Stimulated activated CD4-positive, alpha-beta T cell treated with anti-CD3 and anti-CD28 coated beads, Interleukin-12 subunit alpha, Interleukin-12 subunit beta, amount 100 ng/mL, for 24 hours (primary cell): ENCODE measurements at regions not wholly inside any gene's neighbourhood (a gene's known extent, or its start where the extent isn't known, plus 50 kb on each side); places are given as distances from the start of the nearest gene placed in this dataset.

Experiments used
- DNase-seq, 2 experiments: peaks; one replicate each; pipeline ENCODE4 v3.0.0-alpha.2; 2020; ENCODE audit warnings: low read depth in 2 of 2

DNA sequence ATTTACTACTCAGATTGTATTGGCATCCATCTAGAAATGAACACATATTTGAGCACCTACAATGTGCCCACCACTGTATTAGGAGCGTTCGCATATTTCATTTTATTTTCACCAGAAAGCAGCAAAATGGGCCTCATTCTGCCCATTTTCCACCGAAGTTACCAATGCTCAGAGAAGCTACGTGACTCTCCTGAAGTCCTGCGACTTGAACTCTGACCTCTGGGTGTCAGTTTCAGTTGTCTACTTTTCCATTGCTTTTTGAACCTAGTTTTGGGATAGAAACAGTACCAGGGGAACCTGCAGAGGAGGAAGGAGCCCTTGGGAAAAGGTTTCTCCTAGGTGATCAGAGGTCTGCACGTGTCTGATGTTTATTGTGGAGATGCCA, 139.1 kb upstream of the SDK2 start:
- no peak for DNase-seq

DNA sequence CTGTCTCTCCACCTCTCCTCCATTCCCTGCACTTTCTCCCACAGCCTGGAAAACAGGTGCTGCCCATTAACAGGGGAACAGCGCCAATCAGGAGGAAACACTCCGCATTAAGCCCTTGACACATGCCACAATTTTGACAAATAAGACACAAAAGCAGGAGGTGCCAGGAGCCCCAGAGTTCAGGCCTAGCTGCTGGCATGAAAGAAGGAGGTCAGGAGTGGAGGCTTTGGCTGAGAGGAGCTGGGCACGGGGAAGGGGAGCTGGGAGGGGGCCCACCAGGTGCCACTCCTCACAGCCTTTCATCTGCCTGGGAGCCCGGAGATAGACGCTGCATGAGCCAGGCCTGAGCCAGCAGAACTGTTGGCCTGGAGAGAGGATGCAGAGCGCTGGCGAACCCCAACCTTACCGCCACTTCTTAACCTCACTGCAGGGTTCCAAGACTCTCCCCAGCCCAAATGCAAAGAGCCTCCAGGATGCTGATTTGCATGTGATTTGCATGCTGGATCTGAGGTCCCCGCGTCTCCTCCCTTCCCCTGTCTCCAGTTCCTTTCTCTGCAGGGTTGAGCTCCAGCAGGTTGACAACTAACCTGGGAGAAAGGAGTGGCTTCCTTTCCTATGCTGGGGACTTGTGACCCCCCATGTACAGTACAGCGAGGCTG, 139.8 kb upstream of the SDK2 start:
- no peak for DNase-seq

DNA sequence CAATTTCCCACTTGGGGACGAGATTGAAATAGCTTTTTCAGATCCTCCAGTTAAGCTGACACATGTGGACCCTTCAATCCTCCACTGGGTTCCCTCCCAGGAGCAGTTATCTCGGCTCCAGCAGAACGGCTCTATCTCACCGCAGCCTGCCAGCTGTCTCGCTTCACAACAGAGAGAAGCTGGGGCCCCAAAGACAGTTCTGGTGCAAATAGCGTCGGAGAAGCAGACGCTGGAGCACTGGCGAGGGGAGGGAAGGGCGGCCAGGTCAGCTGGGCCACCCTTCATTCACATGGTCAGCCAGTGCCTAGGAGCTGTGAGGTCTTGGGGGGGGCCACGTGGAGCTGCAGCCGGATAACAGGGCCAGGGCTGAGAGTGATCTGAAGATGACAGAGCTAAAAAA, 141.3 kb upstream of the SDK2 start:
- DNase-seq: no peak

DNA sequence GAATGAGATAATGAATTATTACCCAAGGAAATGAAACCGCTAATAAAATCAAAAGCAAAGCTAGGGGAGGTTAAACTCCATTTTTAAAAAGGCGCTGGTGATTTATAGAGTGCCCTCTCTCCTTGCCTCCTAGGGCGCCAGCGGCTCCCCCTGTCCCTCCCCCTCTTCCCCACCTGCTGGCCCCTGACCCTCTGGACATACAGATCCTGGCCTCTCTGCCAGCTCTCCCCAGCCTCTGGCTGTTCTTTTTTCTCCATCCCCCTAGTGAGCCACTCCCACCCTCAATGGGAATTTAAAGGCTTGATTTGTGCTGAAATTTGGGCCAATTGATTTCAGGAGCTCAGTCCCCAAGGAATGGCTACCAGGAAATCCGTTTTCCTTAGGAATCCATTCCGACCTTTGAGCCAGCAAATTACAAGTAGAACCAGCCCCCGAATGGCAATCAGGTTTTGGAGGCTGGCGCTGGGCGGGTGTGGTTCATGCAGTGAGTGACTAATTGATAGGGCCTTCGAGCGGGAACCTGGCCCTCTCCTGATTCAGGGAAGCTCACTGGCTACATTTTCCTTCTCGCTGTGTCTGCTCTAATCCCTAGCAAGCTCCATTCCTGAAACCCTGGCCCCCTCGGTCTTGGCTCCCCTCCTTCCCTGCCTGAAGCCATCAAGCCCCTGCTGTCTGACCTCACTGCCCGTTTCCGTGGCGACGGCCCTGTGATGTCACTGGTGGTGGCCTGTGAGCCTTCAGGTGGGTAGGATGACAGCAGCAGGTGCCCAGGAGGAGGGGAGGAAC, 141.9 kb upstream of the SDK2 start:
- DNase-seq: no peak

DNA sequence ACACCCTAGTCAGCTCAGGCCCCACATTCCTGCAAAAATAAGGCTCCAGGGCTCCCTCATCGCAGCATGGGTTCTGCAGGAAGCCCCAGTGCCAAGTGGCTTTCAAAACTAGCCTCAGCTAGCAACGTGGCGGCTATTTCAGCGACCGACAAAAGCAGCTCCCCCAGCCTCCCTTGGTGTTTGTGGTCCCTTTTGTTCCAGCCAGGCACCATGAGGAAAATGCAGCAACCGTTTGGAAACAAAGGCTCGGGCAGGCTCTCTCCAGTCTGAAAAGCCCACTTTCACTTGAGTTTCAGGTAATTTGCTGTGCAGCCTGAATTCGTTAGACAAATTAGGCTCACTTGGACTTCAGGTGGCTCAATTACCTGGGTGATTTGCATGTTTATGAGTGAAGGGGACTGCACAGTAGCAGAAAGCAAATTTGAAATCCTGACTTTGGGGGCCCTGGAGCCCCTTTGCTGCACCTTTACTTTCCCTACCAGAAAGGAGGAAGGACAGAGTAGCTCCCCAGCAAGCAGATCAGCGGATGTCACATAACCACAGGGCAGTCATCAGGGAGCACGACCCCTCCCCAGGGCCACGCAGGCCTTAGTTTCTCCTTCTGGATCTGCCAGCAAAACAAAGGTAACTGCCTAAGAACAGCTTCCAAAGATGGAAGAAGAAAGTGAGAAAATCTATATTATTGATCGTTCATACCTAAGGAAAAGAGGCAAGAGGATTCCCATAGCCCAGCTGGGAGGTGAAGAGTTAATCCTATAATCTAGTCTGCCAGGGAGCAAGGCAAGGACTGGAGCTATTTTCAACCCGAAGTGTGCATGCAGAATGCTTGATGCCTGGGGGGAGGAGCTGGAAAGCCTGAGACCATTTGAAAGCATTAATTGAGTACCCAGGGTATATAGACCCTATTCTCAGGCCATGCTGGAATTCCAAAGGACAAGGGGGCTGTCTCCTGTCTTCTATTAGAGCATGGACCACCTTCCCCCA, 143.1 kb upstream of the SDK2 start:
- no peak for DNase-seq

DNA sequence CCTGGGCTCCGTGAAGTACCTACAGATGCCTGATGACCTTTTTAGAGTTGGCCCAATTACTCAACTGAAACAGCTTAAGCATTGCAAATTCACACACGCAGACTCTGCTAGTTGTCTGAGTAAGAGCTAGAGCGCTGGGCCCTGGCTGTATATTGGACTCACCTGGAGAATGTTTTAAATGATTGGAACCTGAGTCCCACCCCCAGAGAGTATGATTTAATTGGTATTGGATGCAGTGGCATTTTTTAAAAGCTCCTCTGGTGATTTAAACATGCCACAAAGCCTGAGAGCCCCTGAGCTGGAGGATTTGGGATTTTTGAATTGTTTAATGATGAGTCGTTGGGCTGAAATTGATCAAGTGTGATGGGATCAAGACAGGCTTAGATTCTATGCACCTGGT, 143.9 kb upstream of the SDK2 start:
- DNase-seq: no peak

DNA sequence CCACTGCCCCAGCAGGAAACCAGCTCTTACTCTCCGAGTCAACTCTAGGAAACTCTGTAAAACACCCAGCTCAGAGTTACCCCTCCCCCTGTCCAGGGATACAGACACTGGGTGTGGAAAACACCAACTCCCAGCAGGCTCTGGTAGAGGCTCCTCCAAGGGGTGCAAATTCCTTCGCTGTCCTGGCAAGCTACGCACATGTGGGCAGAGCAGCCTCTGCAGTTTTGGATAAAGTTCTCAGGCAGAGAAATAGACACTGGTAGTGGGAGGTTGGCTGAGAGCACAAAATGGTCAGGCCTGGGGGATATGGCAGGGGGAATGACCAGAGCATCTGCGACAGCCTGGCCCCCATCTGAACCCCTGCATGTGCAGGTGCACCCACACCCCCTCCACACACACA, 146.9 kb upstream of the SDK2 start:
- DNase-seq: no peak

DNA sequence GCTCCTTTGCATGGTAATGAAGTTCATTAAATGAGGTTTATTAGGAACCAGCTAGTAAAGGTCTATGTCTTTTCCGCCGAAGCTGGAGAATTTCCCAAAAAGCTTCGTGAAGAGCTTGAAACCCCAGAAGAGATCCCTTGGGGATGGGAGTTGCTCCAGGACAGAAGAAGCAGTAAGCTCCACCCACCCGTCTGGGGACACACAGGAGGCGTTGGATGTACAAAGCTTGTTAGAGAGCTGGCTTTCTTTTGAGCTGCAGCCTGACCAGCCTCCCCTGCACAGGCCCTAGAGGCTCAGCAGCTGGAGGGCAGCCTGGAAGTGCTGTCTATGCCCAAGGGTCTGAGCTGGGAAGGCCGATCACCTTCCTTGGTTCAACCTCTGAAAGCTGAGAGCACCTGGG, 147.4 kb upstream of the SDK2 start:
- no peak for DNase-seq

DNA sequence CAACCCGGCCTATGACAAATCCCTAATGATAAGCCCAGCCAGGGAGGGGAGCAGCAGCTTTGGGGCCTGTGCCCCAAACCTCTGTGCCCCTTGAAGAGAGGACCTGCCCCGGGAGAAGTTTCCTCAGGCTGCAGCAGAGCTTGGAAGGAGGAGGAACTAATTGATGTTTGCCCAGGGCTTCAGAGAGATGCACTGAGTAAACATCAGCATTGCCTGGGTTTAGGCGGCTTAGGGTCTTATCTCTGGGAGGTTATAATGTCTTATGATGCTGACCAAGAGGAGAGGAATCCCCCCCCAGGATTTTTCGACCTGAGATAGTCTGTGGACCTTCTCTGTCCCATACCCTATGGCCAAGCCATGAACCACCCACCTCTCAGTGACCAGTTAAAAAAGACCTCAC, 148.7 kb upstream of the SDK2 start:
- DNase-seq: no peak

DNA sequence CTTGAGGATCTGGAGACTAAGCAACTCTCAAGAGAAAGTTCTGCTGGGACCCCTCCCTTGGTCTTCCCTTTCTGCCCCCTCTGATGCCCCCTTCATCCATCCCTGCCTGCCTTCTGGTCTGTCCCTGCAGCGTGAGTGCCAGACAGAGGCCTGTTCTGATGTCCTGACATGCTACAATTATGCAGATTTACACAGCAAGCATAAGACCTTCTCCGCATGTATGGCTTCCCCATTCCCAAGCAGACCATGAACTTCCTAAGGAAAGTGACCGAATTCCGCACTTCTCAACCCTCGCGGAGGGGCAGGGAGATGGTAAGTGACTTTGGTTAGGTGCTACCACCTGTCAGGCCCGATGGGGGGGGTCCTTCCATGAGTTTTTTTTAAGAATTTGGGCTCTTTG, 150.1 kb upstream of the SDK2 start:
- no peak for DNase-seq

DNA sequence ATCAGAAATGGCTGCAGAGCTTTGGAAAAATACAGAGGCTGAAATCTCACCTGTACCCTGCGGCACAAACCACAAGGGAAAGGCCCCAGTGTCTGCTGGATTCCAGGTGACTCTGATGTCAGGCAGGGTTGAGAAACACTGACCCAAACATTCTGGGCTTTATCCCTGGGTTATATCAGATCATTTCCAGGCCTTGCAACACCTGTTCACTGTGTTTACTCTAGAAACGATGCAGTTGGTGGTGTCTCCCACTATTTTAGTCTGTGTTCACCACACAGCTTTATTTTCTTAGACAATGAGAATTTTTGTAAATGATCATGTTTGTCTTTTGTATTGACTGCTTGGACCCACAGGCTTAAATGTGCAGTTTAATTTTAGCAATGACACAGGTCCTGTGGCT, 151.5 kb upstream of the SDK2 start:
- no peak for DNase-seq

DNA sequence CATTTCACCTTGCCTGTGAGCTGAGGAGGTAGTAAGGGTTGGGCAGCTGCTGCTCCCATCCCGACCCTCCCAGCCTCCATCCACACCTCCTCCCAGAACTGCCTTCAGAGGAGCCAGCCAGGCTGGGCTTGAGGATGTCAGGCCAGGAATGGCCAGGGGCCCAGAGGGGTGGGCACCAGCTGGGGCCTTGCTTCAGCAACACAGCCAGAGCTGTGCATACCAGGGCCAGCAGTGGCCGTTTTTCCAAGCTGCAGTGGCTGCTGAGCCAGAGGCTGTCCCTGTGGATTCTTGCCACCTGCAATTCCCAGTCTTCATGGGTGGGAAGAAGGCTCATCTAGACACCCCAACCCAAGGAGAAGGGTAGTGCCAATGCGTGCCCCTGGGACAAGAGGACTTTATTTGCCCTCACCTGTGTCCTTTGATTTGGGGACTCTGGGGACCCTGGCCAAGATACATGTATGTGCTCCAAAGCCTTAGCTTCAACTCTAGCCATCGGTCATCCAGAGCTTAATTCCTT, 153.4 kb upstream of the SDK2 start:
- DNase-seq: no peak

DNA sequence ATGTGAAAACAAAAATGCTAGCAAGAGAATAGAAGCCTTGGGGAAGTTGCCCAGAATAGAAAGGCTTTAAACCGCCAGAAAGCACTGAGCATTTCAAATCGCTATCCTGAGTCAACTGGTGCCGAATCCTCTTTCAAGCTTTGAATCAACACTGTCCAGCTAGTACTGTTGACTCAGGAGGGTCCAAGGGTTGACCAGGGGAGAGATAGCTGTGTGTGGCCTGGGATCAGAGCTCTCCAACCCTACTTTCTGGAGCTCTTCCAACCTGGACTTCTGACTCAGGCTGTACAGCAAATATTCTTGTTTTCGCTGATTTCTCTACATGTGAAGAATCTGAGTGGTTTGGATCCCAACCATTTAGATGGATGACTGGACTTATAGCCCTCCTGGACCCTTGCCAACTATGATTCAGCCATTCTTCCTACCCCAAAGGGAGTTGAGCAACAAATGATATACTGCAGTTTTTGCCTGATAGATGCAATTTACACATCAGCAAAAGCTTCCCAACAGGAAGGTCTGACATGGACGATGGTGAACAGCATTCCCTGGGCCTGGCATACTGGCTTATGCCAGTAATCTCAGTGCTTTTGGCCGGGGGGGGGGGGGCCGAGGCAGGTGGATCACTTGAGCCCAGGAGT, 154.0 kb upstream of the SDK2 start:
- DNase-seq: no peak

DNA sequence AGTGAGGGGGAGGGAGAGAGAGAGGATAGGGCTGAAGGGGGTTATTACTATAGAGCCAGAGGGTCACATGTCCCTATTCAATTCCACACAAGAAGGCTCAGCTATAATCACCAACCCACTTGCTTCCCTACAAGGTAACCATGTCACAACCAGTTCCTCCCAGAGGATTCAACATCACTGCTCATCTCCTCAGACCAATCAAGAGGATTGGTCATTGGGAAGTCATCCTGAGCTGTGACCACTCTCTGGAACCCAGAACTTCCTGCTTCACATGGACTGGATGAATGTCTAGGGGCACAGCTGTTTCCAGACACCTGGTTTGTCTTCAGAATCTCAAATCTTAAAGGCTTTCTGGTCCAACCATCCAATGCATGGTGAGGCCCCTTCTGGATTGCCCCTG, 154.9 kb upstream of the SDK2 start:
- no peak for DNase-seq

DNA sequence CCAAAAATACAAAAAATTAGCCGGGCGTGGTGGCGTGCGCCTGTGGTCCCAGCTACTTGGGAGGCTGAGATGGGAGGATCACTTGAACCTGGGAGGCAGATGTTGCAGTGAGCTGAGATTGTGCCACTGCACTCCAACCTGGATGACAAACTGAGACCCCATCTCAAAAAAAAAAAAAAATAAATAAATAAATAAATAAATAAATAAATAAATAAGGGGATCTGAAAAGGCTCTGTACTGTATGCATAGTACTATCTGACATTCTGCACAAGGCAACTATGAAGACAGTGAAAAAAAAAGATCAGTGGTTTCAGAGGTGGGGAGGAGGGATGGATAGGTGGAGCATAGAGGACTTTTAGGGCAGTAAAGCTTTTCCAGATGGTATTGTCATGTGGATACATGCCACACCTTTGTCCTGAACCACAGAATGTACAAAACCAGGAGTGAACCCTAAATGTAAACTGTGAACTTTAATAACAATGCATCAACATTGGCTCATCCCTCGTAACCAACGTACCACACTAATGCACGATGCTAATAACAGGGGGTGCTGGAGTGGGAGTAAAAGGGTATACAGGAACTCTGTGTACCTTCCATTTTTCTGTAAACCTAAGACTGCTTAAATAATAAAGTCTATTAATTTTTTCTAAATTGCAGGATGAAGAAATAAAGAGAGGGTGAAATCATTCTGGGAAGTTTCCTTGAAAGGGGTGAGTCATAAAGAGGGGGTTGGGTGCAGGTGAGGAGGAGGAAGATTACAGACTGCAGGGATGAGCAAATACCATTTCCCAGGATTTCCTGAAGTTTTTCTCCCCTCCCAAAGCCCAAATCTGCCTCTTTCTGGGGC, 155.8 kb upstream of the SDK2 start:
- no peak for DNase-seq

DNA sequence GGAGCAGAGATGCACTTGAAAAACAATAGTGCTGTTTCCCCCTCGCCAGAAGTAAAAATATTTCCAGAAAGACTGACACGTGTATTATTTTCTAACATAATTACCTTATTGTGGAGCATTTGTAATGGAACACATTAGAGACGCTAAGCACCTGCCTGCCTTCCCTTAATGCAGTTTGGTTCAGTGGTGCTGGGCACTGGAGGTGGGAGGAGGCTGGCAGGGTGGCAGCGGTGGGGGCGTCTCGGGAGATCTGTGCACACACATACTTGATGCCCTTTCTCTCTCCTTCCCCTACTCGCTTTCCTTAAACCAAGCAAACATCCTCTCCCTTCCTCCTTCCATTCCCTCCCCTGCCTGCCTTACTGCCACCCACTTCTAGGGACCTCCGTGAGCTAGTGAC, 156.6 kb upstream of the SDK2 start:
- no peak for DNase-seq

DNA sequence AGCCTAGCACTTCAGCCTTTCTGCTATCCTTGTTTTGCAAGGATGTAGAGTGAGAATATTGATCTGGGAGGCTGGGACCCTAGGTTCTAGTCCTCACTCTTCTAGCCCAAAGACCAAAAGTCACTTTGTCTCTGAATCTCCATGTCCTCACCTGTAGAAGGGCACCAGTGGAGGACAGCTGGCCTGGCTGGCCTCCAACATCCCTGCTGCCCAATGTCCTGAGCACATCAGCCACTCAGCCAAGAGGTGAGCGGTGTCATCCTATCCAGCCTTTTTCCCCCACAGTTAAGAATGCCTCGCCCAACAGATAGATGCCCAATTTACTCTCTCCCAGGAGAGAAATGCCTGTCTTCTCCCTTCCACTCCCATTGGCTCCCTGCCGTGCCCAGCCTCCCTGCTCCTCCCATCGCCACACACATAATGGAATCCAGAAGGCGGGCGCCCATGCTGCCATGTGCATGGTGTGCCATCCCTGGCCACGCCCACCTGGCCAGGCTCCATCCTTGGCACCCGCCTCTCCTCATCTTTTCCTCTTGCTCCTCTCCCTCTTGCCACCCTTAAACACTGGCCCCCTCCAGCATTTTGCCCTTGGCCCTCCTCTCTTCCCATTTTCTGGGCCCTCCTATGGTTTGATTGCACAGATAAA, 157.3 kb upstream of the SDK2 start:
- no peak for DNase-seq

DNA sequence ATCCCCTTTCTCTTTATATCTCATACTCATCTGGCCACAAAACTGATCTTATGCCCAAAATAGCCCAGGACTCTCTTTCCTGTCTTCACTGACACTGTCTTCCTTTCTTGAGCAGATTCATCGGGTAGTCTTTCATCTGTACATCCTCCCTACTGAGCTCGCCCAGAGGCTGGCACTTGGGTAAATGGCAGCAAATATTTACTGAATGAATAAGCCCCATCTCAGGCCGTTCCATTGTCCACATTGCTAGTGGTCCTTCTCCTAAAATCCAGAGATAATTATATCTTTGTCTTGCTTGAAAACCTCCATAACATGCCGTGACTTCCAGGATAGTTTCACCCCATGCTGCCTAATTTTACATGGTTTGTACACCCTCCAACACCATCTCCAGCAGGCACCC, 158.1 kb upstream of the SDK2 start:
- DNase-seq: no peak

DNA sequence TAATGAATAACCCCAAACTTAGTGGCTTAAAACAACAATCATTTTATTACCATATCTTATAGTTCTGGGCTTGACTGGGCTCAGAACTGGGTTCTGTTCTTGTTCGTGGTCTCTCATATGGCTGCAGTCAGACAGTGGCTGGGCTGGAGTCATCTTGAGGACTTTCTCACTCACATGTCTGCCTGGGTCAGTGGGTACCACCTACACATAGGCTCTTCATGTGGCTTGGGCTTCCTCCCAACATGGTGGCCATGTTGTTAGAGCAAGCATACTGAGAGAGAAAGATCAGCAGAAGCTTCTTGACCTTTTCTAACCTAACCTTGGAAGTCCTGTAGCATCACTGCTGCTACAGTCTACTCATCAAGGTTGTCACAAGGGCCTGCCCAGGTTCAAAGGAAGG, 158.6 kb upstream of the SDK2 start:
- no peak for DNase-seq

DNA sequence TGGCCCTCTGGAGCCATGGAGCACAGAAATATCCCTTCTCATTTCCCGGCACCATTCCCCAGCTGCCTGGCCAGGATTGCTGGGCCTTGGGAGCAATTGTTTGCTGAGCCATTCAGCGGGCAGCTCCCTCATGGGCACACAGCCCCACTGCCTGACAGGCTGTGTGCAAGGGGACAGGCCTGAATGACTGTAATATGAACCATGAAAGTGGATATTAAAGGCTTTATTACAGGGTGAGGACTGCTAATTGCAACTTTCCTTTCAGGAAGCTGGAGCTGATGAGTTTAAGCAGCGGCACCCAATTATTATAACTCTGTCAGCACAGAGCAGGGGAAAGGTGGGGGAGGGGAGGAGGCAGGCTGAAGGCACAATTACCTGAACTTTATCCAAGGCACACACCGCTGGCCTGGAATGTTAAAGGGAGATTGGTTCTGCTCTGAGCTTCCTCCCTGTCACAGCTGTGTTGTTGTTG, 159.8 kb upstream of the SDK2 start:
- DNase-seq: no peak
